ENCODE measurements at regions not wholly inside any gene's neighbourhood (a gene's known extent, or its start where the extent isn't known, plus 50 kb on each side); places are given as distances from the start of the nearest gene placed in this dataset.

DNA sequence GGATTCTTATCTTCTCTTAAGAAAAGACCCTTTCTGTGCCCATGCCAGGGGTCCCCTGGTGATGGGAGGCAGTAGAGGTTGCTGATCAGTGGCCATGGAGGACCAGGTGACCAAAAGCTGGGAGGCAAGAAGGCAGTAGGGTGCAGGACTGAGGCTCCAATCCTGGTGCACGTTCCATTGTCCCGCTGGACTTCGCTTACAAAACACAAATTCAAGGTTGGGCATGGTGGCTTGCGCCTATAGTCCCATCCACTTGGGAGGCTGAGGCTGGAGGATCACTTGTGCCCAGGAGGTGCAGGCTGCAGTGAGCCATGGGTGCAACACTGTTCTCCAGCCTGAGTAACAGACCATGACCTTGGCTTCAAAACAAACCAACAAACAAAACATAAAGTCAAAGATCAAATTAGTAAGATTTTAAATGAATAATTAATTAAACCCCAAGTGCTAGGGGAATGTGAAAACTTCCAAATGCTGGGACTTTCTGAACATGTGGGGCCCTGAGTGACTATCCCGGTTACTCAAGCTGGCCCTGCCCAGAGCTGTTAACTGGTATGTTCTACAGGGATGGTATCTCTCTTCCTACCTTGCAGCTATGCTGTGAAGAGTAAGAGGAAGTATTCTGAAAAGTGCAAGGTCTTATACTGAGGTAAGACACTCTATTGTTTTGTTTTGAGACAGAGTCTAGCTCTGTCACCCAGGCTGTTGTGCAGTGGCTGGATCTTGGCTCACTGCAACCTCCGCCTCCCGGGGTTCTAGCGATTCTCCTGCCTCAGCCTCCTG lies 97.6 kb downstream of the LYZL2 start:
- TF ChIP-seq SP1 (IDR thresholded peaks at IDR 0.05; ENCODE audit: low read depth) (no peak), JUND (IDR thresholded peaks at IDR 0.05) (no peak), YY1 (IDR thresholded peaks at IDR 0.05; ENCODE audit: extremely low read depth, insufficient replicate concordance, low read depth, low read length) (no peak), RAD21 (IDR thresholded peaks at IDR 0.05; ENCODE audit: low read depth) (no peak), SIN3A (IDR thresholded peaks at IDR 0.05; ENCODE audit: low read depth) (no peak), EZH2phosphoT487 (IDR thresholded peaks at IDR 0.05; ENCODE audit: borderline replicate concordance) (no peak), POLR2A (IDR thresholded peaks at IDR 0.05; ENCODE audit: borderline replicate concordance, extremely low read depth, insufficient read depth, insufficient read length) (no peak), EZH2 (IDR thresholded peaks at IDR 0.05) (no peak), POLR2AphosphoS5 (IDR thresholded peaks at IDR 0.05; ENCODE audit: low read depth, low read length) (no peak), ZNF274 (IDR thresholded peaks at IDR 0.05; ENCODE audit: low read depth, low read length) (no peak), FOSL1 (IDR thresholded peaks at IDR 0.05; ENCODE audit: low read depth) (no peak)
- TF ChIP-seq, protein P1, sequence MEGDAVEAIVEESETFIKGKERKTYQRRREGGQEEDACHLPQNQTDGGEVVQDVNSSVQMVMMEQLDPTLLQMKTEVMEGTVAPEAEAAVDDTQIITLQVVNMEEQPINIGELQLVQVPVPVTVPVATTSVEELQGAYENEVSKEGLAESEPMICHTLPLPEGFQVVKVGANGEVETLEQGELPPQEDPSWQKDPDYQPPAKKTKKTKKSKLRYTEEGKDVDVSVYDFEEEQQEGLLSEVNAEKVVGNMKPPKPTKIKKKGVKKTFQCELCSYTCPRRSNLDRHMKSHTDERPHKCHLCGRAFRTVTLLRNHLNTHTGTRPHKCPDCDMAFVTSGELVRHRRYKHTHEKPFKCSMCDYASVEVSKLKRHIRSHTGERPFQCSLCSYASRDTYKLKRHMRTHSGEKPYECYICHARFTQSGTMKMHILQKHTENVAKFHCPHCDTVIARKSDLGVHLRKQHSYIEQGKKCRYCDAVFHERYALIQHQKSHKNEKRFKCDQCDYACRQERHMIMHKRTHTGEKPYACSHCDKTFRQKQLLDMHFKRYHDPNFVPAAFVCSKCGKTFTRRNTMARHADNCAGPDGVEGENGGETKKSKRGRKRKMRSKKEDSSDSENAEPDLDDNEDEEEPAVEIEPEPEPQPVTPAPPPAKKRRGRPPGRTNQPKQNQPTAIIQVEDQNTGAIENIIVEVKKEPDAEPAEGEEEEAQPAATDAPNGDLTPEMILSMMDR (IDR thresholded peaks at IDR 0.05 in 2 of 3, conservative IDR thresholded peaks at IDR 0.05 in 1 of 3; ENCODE audit: borderline replicate concordance in 1 of 3, insufficient read depth in 1 of 3, low read depth in 2 of 3, low read length in 2 of 3) = no peak
- TF ChIP-seq, protein P2, sequence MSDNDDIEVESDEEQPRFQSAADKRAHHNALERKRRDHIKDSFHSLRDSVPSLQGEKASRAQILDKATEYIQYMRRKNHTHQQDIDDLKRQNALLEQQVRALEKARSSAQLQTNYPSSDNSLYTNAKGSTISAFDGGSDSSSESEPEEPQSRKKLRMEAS (IDR thresholded peaks at IDR 0.05) = no peak
